ENCODE measurements at regions not wholly inside any gene's neighbourhood (a gene's known extent, or its start where the extent isn't known, plus 50 kb on each side); places are given as distances from the start of the nearest gene placed in this dataset.

DNA sequence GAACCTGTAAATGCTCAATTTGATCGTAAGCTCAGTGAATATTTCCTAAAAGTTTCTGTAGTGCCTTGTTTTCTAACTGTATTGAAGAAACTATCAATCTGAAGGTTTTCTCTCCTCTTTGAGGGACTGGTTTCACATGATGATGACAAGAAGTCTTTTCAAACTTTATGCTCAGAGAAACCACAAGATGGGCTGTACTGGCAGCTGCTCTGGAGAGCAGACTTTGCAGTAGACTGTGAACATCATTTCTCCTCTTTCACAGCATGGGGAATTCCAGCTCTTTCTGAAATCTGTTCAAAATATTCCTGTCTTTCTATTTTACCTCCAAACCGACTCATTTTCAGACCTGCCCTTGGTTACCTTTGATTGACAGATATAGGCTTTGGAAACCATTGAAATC is 194.4 kb downstream of the IZUMO3 start:
- TF ChIP-seq, protein P1, sequence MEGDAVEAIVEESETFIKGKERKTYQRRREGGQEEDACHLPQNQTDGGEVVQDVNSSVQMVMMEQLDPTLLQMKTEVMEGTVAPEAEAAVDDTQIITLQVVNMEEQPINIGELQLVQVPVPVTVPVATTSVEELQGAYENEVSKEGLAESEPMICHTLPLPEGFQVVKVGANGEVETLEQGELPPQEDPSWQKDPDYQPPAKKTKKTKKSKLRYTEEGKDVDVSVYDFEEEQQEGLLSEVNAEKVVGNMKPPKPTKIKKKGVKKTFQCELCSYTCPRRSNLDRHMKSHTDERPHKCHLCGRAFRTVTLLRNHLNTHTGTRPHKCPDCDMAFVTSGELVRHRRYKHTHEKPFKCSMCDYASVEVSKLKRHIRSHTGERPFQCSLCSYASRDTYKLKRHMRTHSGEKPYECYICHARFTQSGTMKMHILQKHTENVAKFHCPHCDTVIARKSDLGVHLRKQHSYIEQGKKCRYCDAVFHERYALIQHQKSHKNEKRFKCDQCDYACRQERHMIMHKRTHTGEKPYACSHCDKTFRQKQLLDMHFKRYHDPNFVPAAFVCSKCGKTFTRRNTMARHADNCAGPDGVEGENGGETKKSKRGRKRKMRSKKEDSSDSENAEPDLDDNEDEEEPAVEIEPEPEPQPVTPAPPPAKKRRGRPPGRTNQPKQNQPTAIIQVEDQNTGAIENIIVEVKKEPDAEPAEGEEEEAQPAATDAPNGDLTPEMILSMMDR (IDR thresholded peaks at IDR 0.05), result no peak

DNA sequence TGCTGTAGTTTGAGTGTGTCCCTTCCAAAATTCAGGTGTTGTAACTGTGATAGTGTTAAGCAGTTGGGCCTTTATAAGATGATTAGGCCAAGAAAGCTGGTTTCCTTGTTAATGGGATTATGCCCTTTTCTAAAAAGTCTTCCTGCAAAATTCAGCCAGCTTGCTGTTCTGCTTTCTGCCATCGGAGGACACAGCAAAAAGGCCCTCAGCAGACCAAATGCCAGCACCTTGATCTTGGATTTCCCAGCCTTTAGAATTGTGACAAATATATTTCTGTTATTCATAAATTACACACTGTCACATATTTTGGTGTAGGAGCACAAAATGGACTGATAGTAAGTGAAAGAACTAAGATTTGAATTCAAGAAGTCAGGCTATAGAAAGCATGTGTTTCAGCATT is 203.2 kb downstream of the IZUMO3 start:
- TF ChIP-seq, protein P1 (IDR thresholded peaks at IDR 0.05), result no peak

DNA sequence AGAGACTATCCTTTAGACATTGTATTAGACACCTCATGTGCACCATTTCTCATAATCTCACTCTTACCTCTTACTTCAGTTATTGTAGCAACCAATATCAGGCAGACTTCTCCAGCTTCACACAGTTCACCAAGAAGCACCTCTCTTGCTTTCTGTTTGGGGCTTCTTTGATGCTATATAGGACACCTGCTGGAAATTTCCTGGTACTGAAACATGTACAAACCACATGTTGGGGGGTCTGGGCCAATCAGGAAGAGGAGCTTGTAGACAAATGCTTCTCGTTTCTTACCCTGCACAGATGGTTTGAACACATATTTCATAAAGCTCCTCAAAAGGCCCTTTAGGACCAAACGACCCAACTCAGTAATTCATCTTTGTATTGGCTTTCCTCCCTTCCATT is 212.1 kb downstream of the IZUMO3 start:
- TF ChIP-seq, protein P1 (IDR thresholded peaks at IDR 0.05), result no peak

DNA sequence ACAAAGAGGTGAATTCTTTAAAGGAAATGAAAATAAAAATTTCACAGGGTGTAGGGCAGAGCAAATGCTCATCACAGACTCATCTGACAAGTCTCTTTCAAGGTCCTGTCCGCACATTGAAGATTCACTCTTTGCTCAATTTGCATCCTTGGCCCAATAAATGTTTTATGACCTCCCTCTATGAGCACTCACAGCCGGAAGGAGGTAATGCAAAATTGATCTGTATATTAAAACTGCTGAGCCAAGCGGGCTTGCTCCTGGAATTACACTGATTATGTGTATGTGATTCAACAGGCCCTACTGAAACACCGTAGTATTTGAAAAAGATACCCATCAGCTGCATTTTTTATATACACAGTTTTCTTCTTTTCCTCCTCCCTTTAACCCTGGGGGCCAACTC is 246.8 kb downstream of the IZUMO3 start:
- TF ChIP-seq, protein P1 (IDR thresholded peaks at IDR 0.05), result no peak

DNA sequence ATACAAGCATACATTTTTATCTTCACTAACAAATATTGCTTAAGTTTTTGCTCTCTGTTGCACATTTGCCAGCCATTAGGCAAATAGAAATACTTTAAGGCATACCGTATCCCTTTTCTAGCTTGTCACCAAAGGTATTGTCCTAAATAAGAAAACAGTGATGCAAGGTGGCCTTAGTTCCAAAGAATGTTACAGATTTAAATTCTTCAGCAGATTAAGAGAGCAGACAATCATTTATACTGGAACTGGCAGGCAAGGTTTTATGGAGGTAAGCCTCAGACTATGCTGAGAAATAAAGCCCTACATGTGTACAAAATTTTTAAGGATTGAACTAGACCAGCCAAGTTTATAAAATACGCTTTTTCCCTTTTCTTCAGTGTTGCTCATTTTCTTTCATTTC is 247.8 kb downstream of the IZUMO3 start:
- TF ChIP-seq, protein P1 (IDR thresholded peaks at IDR 0.05), result no peak

DNA sequence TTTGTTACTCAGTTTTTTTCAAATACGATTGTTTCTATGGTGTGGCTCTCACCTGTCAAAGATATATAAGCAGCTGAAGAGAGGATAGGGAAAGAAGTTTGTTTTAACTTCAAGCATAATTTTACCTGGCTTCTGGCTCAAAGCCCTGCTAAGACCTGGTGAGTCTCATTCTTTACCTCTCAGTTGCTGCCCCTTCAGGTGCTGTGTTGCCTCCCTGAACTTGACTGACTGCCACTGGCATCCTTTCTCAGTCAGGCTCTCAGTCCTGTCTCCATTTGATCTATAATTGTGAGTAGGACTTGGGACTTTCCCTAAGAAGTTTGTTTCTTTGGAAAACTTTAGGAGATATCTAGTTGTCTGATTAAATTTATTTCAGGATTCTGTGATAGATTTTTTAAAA is 249.6 kb downstream of the IZUMO3 start:
- TF ChIP-seq, protein P1 (IDR thresholded peaks at IDR 0.05), result no peak

DNA sequence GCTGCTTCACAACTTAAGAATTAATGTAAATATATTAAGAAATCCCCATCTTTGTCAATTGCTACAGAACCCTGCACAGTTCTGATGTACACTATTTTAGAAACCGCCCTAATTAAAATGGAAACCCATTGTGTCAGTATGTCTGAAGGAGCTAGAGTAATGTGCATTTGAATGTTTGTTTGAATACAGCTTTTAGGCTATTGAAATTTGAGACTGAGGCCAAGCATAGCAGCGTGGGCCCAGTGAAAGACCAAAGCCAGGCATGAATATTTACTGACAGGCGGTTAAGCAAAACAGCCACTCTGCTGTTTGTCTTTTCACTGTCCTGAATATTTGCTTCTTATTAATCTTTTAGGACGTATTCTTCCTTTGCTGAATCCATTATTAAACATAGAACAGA is 252.3 kb downstream of the IZUMO3 start:
- TF ChIP-seq, protein P1 (IDR thresholded peaks at IDR 0.05), result no peak

DNA sequence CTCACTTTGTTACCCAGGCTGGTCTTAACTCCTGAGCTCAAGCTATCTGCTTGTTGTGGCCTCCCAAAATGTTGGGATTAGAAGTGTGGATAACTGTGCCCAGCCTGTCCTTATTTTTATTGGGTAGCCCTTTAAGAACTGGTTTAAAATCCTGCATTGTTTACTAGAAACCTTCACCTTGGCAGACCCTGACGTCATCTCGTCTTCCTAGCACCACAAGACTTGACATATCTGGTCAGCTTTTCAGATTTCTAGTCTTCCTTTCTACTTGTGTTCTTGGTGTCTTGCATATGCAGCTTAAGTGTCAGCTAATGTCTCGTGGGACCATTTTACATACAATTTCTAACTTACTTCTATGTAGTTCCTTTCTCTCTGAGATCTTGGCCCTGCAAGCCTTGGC is 258.9 kb downstream of the IZUMO3 start:
- TF ChIP-seq, protein P1 (IDR thresholded peaks at IDR 0.05), result no peak
